Endothelial cell of umbilical vein (primary cell): ENCODE measurements at regions not wholly inside any gene's neighbourhood (a gene's known extent, or its start where the extent isn't known, plus 50 kb on each side); places are given as distances from the start of the nearest gene placed in this dataset.

Experiments
- BruUV-seq: library from RNA; stranded (reverse); fragments of 400-500 nt; replicated peaks from 2 replicates; lab custom pipeline; 2021; lab: Mats Ljungman, UMichigan
- CTCF ChIA-PET: fragments of 300-600, 350-600 bp; sonication (Branson Sonifier 250); formaldehyde crosslinking; loops from one replicate; lab custom pipeline; 2021; ENCODE audit warnings: antibody characterized with exemption, inconsistent platforms; lab: Charles Lee
- POLR2A ChIA-PET: fragments of 300-600, 350-600 bp; sonication (Branson Sonifier 250); formaldehyde crosslinking; loops from one replicate; lab custom pipeline; 2021; ENCODE audit warnings: antibody characterized with exemption, inconsistent platforms; lab: Charles Lee
- DNase-seq: peaks from one replicate; pipeline ENCODE4 v3.0.0-alpha.2; 2011; ENCODE audit warnings: low read depth, low spot score
- FAIRE-seq: peaks from 2 replicates; lab custom pipeline; 2011; peaks lifted over from hg19 to GRCh38; lab: Jason Lieb, UNC
- H2AFZ ChIP-seq: 2 replicates; pipeline ENCODE4 v1.6.0; 2012; ENCODE audit warnings: low read depth, low read length, control low read depth, inconsistent platforms
- H3K27ac ChIP-seq: 2 replicates; pipeline ENCODE4 v1.5.1; 2011; ENCODE audit warnings: low read depth, mild to moderate bottlenecking, control low read depth, low read length, moderate library complexity; ENCODE audit not compliant: insufficient read depth
- H3K27me3 ChIP-seq, 2 experiments: 2 replicates each; pipeline versions ENCODE4 v1.6.0 to v1.6.1; 2011; ENCODE audit warnings: low read length in 2 of 2, mixed read lengths in 1 of 2; ENCODE audit not compliant: control insufficient read depth in 2 of 2, insufficient read depth in 2 of 2
- H3K36me3 ChIP-seq, 2 experiments: 2 replicates in 1 of 2; 3 replicates in 1 of 2; pipeline ENCODE4 v1.5.1; 2011; ENCODE audit warnings: low read length in 2 of 2, mild to moderate bottlenecking in 1 of 2, moderate library complexity in 1 of 2; ENCODE audit not compliant: control insufficient read depth in 2 of 2, insufficient read depth in 2 of 2; ENCODE audit errors: extremely low read depth in 1 of 2
- H3K4me1 ChIP-seq: 3 replicates; pipeline ENCODE4 v1.5.1; 2011; ENCODE audit warnings: mild to moderate bottlenecking, low read length; ENCODE audit not compliant: control insufficient read depth, insufficient read depth; ENCODE audit errors: extremely low read depth
- H3K4me2 ChIP-seq: 2 replicates; pipeline ENCODE4 v1.6.1; 2011; ENCODE audit warnings: low read length, control low read depth, mixed read lengths; ENCODE audit not compliant: insufficient read depth
- H3K4me3 ChIP-seq, 3 experiments: fragments of 200-600 bp in 1 of 3; sonication (generic), shearing (Covaris generic) in 1 of 3; replicated peaks in 1 of 3; 2 replicates each; pipeline ENCODE4 v1.5.1; 2011 to 2016; ENCODE audit warnings: control low read depth in 3 of 3, low read length in 3 of 3, mild to moderate bottlenecking in 2 of 3, inconsistent platforms in 1 of 3, low read depth in 1 of 3, moderate library complexity in 1 of 3; ENCODE audit not compliant: insufficient read depth in 1 of 3
- H3K79me2 ChIP-seq: 2 replicates; pipeline ENCODE4 v1.6.0; 2012; ENCODE audit warnings: low read length, inconsistent platforms; ENCODE audit not compliant: control insufficient read depth, insufficient read depth
- H3K9ac ChIP-seq: replicated peaks from 2 replicates; pipeline ENCODE3; 2011; ENCODE audit warnings: low read length, control low read depth; ENCODE audit not compliant: insufficient read depth; ENCODE audit errors: extremely low read depth
- H3K9me1 ChIP-seq: replicated peaks from 3 replicates; pipeline ENCODE4 v1.6.0; 2011; ENCODE audit warnings: mild to moderate bottlenecking, low read length; ENCODE audit not compliant: control insufficient read depth, insufficient read depth; ENCODE audit errors: extremely low read depth
- H3K9me3 ChIP-seq: replicated peaks from 2 replicates; pipeline ENCODE4 v1.5.1; 2012; ENCODE audit warnings: low read length, inconsistent platforms; ENCODE audit not compliant: control insufficient read depth, insufficient read depth
- H4K20me1 ChIP-seq: replicated peaks from 2 replicates; pipeline ENCODE3; 2011; ENCODE audit warnings: mild to moderate bottlenecking, low read length; ENCODE audit not compliant: control insufficient read depth, insufficient read depth; ENCODE audit errors: extremely low read depth
- EZH2 ChIP-seq: IDR thresholded peaks from 2 replicates; pipeline ENCODE4 v1.6.1; 2012; ENCODE audit warnings: borderline replicate concordance, low read depth, mild to moderate bottlenecking, moderate library complexity, low read length, inconsistent platforms; ENCODE audit not compliant: severe bottlenecking
- JUN ChIP-seq: IDR thresholded peaks from 2 replicates; pipeline ENCODE4 v1.6.1; 2011; ENCODE audit warnings: borderline replicate concordance, low read depth; ENCODE audit not compliant: insufficient read length, insufficient read depth
- dilution Hi-C: fragments of 300-500 bp; cut with MboI; formaldehyde crosslinking; loops from one replicate; pipeline ENCODE4 v1.15.0; 2019; ENCODE audit warnings: low sequenced_read_pairs; ENCODE audit not compliant: extremely low pct_ligation_motif_present
- intact Hi-C: fragments of 100-400 bp; cut with micrococcal nuclease; formaldehyde crosslinking; loops from one replicate; pipeline ENCODE4 v1.10.0; 2022
- TF ChIP-seq, protein P1 (sequence below), 2 donors: IDR thresholded peaks; 1 replicate in 1 of 2; 2 replicates in 1 of 2; pipeline ENCODE4 v1.5.1; 2011; ENCODE audit warnings: low read length in 2 of 2, mild to moderate bottlenecking in 2 of 2, moderate library complexity in 2 of 2, control low read depth in 1 of 2, inconsistent platforms in 1 of 2, low read depth in 1 of 2; ENCODE audit not compliant: insufficient read depth in 1 of 2; ENCODE audit errors: extremely low read depth in 1 of 2

- peaks cover 66 to 95% of the 10 kb centered on the region in 2 experiments for H3K27me3 ChIP-seq
- ChIA-PET POLR2A (no interaction called here), CTCF (no interaction called here)
These were observed 246.8 kb upstream of the TOPAZ1 start for GRCh38 chr3:43994657-43995546.

DNA sequence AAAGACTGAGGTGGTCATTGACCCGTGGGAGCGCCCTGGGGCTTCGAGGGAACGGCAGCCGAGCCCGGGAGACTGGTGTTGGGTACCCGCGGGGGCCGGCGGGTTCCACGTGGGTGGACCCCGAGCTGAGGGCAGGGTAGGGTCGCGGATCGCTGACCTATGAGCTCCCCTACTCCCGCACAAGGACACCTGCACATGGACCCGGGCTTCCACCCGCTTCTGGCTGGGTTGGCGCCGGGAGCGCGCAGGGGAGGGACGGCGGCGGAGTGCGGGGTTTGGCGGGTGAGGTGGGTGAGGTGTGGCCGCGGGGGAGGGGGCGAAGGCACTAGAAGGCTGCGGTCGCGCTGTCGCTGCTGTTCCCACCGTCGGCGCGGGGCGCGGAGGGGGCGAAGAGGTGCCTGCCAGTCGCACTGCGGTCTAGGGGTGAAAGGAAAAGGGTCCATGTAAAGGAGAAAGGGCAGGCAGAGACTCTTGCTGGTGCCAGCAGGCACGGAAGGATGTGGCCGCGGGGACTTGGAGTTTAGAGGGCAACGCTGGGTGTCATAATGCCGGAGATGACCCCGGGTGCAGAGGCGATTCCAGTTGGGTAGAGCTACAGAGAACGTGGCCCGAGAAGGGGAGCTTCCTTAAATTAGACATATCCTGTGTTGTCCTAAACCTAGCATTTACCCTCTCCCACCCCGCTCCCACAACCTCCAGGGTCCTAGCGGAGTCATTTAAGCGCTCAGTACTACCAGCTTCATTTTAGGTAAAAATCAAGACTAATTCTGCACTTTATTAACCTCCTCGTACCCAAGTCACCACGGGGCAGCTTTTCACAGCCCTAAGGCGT, 245.9 kb upstream of the TOPAZ1 start:
- ChIA-PET CTCF (interaction anchor here (2.0 kb wide), 1 partner anchor 140 kb away, joined by 5 read pairs; no protein-coding TSS in a partner anchor), POLR2A (no interaction called here)
- FAIRE-seq (no peak), DNase-seq (no peak)
- Histone ChIP-seq H3K9me1 (no peaks in the 10 kb centered on the region), H3K9ac (no peak overlapping the region), H3K4me2 (peak overlapping the region; percentile 8), H3K27ac (no peak overlapping the region), H3K4me3 (no peak overlapping the region), H3K36me3 (no peaks in the 10 kb centered on the region), H3K79me2 (no peaks in the 10 kb centered on the region), H3K4me1 (peaks cover 29% of the 10 kb centered on the region), H2AFZ (no peak overlapping the region), H3K9me3 (no peaks in the 10 kb centered on the region), H3K27me3 (peaks cover 72 to 94% of the 10 kb centered on the region in 2 experiments), H4K20me1 (no peaks in the 10 kb centered on the region)
- TF ChIP-seq EZH2, result peak; percentile 53
- TF ChIP-seq, protein P1, sequence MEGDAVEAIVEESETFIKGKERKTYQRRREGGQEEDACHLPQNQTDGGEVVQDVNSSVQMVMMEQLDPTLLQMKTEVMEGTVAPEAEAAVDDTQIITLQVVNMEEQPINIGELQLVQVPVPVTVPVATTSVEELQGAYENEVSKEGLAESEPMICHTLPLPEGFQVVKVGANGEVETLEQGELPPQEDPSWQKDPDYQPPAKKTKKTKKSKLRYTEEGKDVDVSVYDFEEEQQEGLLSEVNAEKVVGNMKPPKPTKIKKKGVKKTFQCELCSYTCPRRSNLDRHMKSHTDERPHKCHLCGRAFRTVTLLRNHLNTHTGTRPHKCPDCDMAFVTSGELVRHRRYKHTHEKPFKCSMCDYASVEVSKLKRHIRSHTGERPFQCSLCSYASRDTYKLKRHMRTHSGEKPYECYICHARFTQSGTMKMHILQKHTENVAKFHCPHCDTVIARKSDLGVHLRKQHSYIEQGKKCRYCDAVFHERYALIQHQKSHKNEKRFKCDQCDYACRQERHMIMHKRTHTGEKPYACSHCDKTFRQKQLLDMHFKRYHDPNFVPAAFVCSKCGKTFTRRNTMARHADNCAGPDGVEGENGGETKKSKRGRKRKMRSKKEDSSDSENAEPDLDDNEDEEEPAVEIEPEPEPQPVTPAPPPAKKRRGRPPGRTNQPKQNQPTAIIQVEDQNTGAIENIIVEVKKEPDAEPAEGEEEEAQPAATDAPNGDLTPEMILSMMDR (IDR thresholded peaks at IDR 0.05; ENCODE audit: extremely low read depth in 1 of 2, insufficient read depth in 1 of 2, low read depth in 1 of 2, low read length in 2 of 2), result no peak
- intact Hi-C loops, result loop anchor here (2.0 to 5.0 kb wide), 2 partner anchors 227 to 303 kb away; partner anchors contain the start of gene ABHD5
- dilution Hi-C loops, result no loop called here
- no TSS peak for BruUV-seq

More at GRCh38 chr3:43994657-43995546, 246.8 kb upstream of the TOPAZ1 start:
- Histone ChIP-seq H3K79me2 (no peaks in the 10 kb centered on the region), H3K36me3 (no peaks in the 10 kb centered on the region), H4K20me1 (no peaks in the 10 kb centered on the region), H3K27ac (no peak overlapping the region), H3K9ac (no peak overlapping the region), H2AFZ (no peak overlapping the region), H3K4me2 (peak overlapping the region; percentile 8), H3K4me1 (peaks cover 29% of the 10 kb centered on the region), H3K9me3 (no peaks in the 10 kb centered on the region), H3K9me1 (no peaks in the 10 kb centered on the region), H3K4me3 (no peak overlapping the region)
- DNase-seq (no peak), FAIRE-seq (no peak)
- peak; percentile 94 for TF ChIP-seq EZH2
- TF ChIP-seq JUN, result no peak
- intact Hi-C loops, result loop anchor here (5.0 kb wide), 1 partner anchor 303 kb away; the partner anchor contains the start of gene ABHD5
- dilution Hi-C loops, result no loop called here
- BruUV-seq, result no TSS peak
